ENCODE measurements at regions not wholly inside any gene's neighbourhood (a gene's known extent, or its start where the extent isn't known, plus 50 kb on each side); places are given as distances from the start of the nearest gene placed in this dataset.

DNA sequence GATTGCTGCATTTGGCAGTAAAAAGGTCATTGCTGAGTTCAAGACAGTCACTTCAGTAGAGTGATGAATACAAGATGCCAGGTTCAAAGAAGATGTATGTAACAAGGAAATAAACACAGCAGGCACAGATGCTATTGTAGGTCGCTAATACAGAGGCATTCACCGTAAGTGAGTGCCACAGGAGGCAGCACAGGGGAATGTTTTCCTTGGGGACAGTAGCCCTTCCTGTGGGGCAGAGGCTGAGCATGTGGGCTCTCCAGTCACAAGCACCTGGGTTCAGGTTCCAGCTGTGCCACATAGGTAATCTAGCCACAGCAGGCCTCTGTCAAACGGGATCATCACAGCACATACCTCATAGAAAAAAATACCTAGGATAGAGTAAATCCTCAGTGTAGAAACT, 86.3 kb downstream of the RSL24D1 start:
- H3K27me3 ChIP-seq (ENCODE audit: control insufficient read depth in 2 of 2, insufficient read depth in 2 of 2, low read length in 2 of 2) = no peaks in the 10 kb centered on the region
- H3K27ac Mint-ChIP-seq = no peak overlapping the region
- intact Hi-C loops (cut with micrococcal nuclease) = no loop called here
- 50% methylated on average over 2 of the region's 3 CpGs for WGBS (ENCODE audit: insufficient coverage)
- H3K4me1 ChIP-seq (ENCODE audit: control insufficient read depth in 1 of 2, insufficient read depth in 2 of 2, low read length in 2 of 2) = no peaks in the 10 kb centered on the region
- no peak overlapping the region for H3K27ac ChIP-seq (ENCODE audit: low read depth in 1 of 2, low read length in 2 of 2)
- no peaks in the 10 kb centered on the region for H3K9me3 ChIP-seq (replicated peaks in 1 of 2; ENCODE audit: control insufficient read depth in 1 of 2, insufficient read depth in 1 of 2, low read length in 2 of 2)
- H4K20me1 ChIP-seq (ENCODE audit: insufficient read depth, low read length) = no peaks in the 10 kb centered on the region
- no peaks in the 10 kb centered on the region for H3K36me3 Mint-ChIP-seq
- H3K9me3 Mint-ChIP-seq = peaks cover 0 to 3% (median 0%) of the 10 kb centered on the region in 7 donors
- no peak overlapping the region for H2AFZ ChIP-seq (ENCODE audit: insufficient read depth, low read depth, low read length, poor library complexity, severe bottlenecking)
- H3K79me2 ChIP-seq (ENCODE audit: insufficient read depth, low read length) = no peaks in the 10 kb centered on the region
- H3K4me1 Mint-ChIP-seq = peaks cover 5% of the 10 kb centered on the region
- TF ChIP-seq, protein P1, sequence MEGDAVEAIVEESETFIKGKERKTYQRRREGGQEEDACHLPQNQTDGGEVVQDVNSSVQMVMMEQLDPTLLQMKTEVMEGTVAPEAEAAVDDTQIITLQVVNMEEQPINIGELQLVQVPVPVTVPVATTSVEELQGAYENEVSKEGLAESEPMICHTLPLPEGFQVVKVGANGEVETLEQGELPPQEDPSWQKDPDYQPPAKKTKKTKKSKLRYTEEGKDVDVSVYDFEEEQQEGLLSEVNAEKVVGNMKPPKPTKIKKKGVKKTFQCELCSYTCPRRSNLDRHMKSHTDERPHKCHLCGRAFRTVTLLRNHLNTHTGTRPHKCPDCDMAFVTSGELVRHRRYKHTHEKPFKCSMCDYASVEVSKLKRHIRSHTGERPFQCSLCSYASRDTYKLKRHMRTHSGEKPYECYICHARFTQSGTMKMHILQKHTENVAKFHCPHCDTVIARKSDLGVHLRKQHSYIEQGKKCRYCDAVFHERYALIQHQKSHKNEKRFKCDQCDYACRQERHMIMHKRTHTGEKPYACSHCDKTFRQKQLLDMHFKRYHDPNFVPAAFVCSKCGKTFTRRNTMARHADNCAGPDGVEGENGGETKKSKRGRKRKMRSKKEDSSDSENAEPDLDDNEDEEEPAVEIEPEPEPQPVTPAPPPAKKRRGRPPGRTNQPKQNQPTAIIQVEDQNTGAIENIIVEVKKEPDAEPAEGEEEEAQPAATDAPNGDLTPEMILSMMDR (IDR thresholded peaks at IDR 0.05) = no peak
- H3K36me3 ChIP-seq (replicated peaks in 1 of 2; ENCODE audit: control insufficient read depth in 1 of 2, insufficient read depth in 2 of 2, low read length in 2 of 2) = no peaks in the 10 kb centered on the region
- no peak for DNase-seq
- H3K4me2 ChIP-seq (replicated peaks; ENCODE audit: extremely low read depth, low read length, poor library complexity, severe bottlenecking) = no peak overlapping the region
- no peak overlapping the region for H3K4me3 ChIP-seq (replicated peaks in 1 of 3; ENCODE audit: low read depth in 2 of 3, low read length in 3 of 3)
- no peak overlapping the region for H3K4me3 Mint-ChIP-seq
- H3K27me3 Mint-ChIP-seq (ENCODE audit: low read depth in 3 of 3) = peaks cover 0 to 3% (median 1%) of the 10 kb centered on the region in 3 donors
- H3K9ac ChIP-seq (ENCODE audit: insufficient read depth, low read length, poor library complexity, severe bottlenecking) = no peak overlapping the region

GRCh38 chr15:55108858-55109518, 87.8 kb downstream of the RSL24D1 start:
- no peak overlapping the region for H3K27ac ChIP-seq (ENCODE audit: low read depth in 1 of 2, low read length in 2 of 2)
- 5% methylated on average over 2 of the region's 9 CpGs for WGBS (ENCODE audit: insufficient coverage)
- peaks cover 0 to 3% (median 0%) of the 10 kb centered on the region in 7 donors for H3K9me3 Mint-ChIP-seq

More at GRCh38 chr15:55108858-55109518, 87.8 kb downstream of the RSL24D1 start:
- Histone ChIP-seq H3K36me3 (replicated peaks in 1 of 2; ENCODE audit: control insufficient read depth in 1 of 2, insufficient read depth in 2 of 2, low read length in 2 of 2) (no peaks in the 10 kb centered on the region), H4K20me1 (ENCODE audit: insufficient read depth, low read length) (no peaks in the 10 kb centered on the region), H3K4me1 (ENCODE audit: control insufficient read depth in 1 of 2, insufficient read depth in 2 of 2, low read length in 2 of 2) (no peaks in the 10 kb centered on the region), H2AFZ (ENCODE audit: insufficient read depth, low read depth, low read length, poor library complexity, severe bottlenecking) (no peak overlapping the region), H3K4me3 (replicated peaks in 1 of 3; ENCODE audit: low read depth in 2 of 3, low read length in 3 of 3) (no peak overlapping the region), H3K9ac (ENCODE audit: insufficient read depth, low read length, poor library complexity, severe bottlenecking) (no peak overlapping the region), H3K79me2 (ENCODE audit: insufficient read depth, low read length) (no peaks in the 10 kb centered on the region), H3K9me3 (replicated peaks in 1 of 2; ENCODE audit: control insufficient read depth in 1 of 2, insufficient read depth in 1 of 2, low read length in 2 of 2) (no peaks in the 10 kb centered on the region), H3K4me2 (replicated peaks; ENCODE audit: extremely low read depth, low read length, poor library complexity, severe bottlenecking) (no peak overlapping the region), H3K27me3 (ENCODE audit: control insufficient read depth in 2 of 2, insufficient read depth in 2 of 2, low read length in 2 of 2) (no peaks in the 10 kb centered on the region)
- Mint-ChIP-seq H3K27me3 (ENCODE audit: low read depth in 3 of 3) (peaks cover 0 to 3% (median 1%) of the 10 kb centered on the region in 3 donors), H3K27ac (no peak overlapping the region), H3K4me1 (peaks cover 5% of the 10 kb centered on the region), H3K4me3 (no peak overlapping the region), H3K36me3 (no peaks in the 10 kb centered on the region)
- intact Hi-C loops (cut with micrococcal nuclease) = loop anchor here in 1 of 2 donors (10.0 kb wide), 1 partner anchor 1024 kb away; no protein-coding TSS in a partner anchor
- TF ChIP-seq, protein P1 (IDR thresholded peaks at IDR 0.05) = peak; percentile 76
- peak; percentile 14 to 48 (median 37) for DNase-seq
